ENCODE measurements at regions not wholly inside any gene's neighbourhood (a gene's known extent, or its start where the extent isn't known, plus 50 kb on each side); places are given as distances from the start of the nearest gene placed in this dataset.

- TF ChIP-seq CTCF (IDR thresholded peaks at IDR 0.05) (no peak), POLR2AphosphoS5 (IDR thresholded peaks at IDR 0.05) (no peak)
These were observed 645.8 kb downstream of the CENPC start for GRCh38 chr4:66899422-66900065.

Measured in breast epithelium (tissue), 3 donors.